Adrenal gland (tissue), 5 donors: ENCODE measurements at regions not wholly inside any gene's neighbourhood (a gene's known extent, or its start where the extent isn't known, plus 50 kb on each side); places are given as distances from the start of the nearest gene placed in this dataset.

Experiments
- CTCF ChIP-seq, 6 experiments: fragments of 450-650 bp in 4 of 6; fragments of 200-600 bp in 2 of 6; sonication (generic) in 1 of 6; IDR thresholded peaks; 1 replicate in 5 of 6; 2 replicates in 1 of 6; pipeline versions ENCODE4 v1.5.1 to v1.8.0; 2016 to 2021; ENCODE audit warnings: antibody characterized with exemption in 6 of 6, mild to moderate bottlenecking in 2 of 6, moderate library complexity in 1 of 6
- POLR2A ChIP-seq, 2 donors: fragments of 450-650 bp; IDR thresholded peaks; one replicate each; pipeline ENCODE4 v1.6.1; 2017; ENCODE audit warnings: antibody characterized with exemption in 2 of 2, mild to moderate bottlenecking in 2 of 2, moderate library complexity in 1 of 2
- donor health status: DM: no; HTN: no; CAD: no.

- TF ChIP-seq CTCF (IDR thresholded peaks at IDR 0.05) = no peak
- no peak for TF ChIP-seq POLR2A (IDR thresholded peaks at IDR 0.05)
These were observed 454.4 kb downstream of the MAFB start for GRCh38 chr20:40234593-40234992.
